M059J (cell line): ENCODE measurements at regions not wholly inside any gene's neighbourhood (a gene's known extent, or its start where the extent isn't known, plus 50 kb on each side); places are given as distances from the start of the nearest gene placed in this dataset.

Experiments
- DNase-seq: peaks from one replicate; pipeline ENCODE4 v3.0.0-alpha.2; 2012; ENCODE audit warnings: low read depth

GRCh38 chr2:128380061-128380889, 61.6 kb upstream of the HS6ST1 start:
- no peak for DNase-seq

- DNase-seq = no peak
Observed at GRCh38 chr2:128380961-128381938, 62.6 kb upstream of the HS6ST1 start.

DNA sequence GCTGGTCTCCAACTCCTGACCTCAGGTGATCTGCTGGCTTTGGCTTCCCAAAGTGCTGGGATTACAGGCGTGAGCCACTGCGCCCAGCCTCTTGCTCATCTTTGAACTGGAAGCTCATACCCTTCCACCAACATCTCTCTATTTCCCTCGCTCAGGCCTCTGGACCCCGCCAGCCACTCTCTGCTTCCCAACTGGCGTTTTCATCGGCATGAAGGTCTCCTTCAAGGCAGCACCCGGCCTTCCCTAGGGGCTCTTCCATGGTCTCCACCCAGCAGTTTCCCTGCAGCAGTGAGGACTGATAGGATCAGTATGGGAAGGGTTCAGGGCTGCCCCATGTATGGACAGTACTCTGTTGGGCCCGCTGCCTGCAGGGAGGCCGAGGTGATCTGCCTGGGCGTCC, 65.8 kb upstream of the HS6ST1 start:
- no peak for DNase-seq

- DNase-seq = no peak
Observed at GRCh38 chr2:128384956-128385355, 66.3 kb upstream of the HS6ST1 start.

GRCh38 chr2:128385365-128385764, 66.7 kb upstream of the HS6ST1 start:
- no peak for DNase-seq

GRCh38 chr2:128386066-128386465, 67.4 kb upstream of the HS6ST1 start:
- no peak for DNase-seq

- DNase-seq = no peak
Observed at GRCh38 chr2:128388499-128388941, 69.9 kb upstream of the HS6ST1 start.

- no peak for DNase-seq
Observed at GRCh38 chr2:128389388-128390086, 70.9 kb upstream of the HS6ST1 start.

- DNase-seq = no peak
Observed at GRCh38 chr2:128390256-128390990, 71.8 kb upstream of the HS6ST1 start.

- no peak for DNase-seq
Observed at GRCh38 chr2:128390991-128391630, 72.4 kb upstream of the HS6ST1 start.

DNA sequence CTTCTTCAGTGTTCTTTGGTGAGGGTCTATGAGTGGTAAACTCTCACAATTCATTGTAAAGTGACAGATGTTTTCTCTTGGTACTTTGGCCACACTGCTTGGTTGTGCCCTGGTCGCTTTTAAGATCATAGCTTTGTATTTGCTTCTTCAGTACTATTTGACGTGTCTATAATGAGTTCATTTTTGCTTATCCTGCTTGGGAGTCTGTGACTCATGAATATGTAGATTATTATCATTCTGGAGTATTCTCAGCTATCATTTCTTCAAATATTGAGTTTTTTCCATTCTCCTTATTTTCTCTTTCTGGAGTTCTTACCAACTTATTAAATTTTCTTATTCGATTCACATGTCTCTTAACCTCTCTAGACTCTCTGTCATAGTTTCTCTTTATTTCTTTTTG, 73.0 kb upstream of the HS6ST1 start:
- no peak for DNase-seq

- DNase-seq = no peak
Observed at GRCh38 chr2:128392207-128392606, 73.5 kb upstream of the HS6ST1 start.

- DNase-seq = no peak
Observed at GRCh38 chr2:128394007-128394730, 75.5 kb upstream of the HS6ST1 start.

- no peak for DNase-seq
Observed at GRCh38 chr2:128395196-128395595, 76.5 kb upstream of the HS6ST1 start.

DNA sequence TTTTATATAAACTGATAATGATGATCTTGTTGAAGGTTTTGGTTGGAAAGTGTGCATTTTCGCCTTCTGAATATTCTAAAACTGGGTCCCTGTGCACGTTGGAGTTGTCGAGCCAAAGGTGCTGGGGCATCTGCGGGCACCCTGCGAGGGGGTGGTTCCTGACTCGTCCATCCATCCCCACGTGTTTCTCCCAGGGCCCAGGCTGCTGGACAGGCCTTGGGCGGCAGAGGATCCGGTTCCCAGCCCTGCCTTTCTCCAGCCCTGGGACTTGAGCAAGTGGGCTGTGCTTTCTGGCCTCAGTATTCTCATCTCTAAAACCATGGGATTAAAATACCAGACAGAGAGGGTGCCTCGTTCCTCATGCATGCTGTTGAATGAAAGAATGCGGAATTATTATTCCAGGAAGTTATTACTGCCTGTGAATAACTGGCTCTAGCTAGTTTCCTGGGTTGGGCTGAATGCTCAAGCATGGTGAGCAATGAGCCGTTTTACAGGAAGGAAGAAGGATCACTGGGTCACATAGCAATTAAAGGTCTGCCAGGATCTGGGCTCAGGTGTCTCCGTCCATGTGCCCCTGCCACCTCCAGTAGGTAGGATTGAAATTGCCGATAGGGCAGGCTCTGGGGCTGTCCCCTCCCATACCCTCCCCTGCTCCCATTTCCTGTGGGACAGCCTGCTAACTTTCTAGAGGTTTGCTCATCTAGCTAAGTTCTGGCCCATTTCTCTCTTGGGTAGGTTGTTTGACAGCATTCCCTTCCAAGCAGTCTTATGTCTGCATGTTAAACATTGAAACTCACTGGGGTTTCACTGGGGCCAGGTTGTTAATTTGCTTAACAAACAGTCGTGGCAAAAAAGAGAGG, 77.2 kb upstream of the HS6ST1 start:
- no peak for DNase-seq

- DNase-seq = no peak
Observed at GRCh38 chr2:128396500-128396891, 77.8 kb upstream of the HS6ST1 start.

GRCh38 chr2:128396946-128397345, 78.3 kb upstream of the HS6ST1 start:
- DNase-seq = no peak

DNA sequence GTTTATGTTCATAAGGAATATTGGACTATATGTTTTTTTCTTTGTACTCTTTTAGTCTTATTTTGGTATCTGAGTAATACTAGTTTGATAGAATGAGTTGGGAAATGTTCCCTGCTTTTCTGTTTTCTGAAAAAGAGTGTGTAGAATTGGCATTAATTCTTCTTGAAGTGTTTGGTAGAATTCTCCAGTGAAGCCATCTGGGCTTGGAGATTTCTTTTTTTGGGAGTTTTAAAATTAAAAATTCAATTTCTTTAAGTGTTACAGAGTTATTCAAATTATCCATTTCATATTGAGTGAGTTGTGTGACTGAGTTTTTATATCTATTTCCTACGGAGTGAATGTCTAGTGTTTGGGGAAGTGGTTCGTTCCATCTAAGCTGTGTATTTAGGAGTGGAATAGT, 80.6 kb upstream of the HS6ST1 start:
- no peak for DNase-seq

- DNase-seq = no peak
Observed at GRCh38 chr2:128399690-128400291, 81.1 kb upstream of the HS6ST1 start.
